SJSA1 (cell line): ENCODE measurements at regions not wholly inside any gene's neighbourhood (a gene's known extent, or its start where the extent isn't known, plus 50 kb on each side); places are given as distances from the start of the nearest gene placed in this dataset.

Experiments used
- DNase-seq, 2 experiments: peaks; one replicate each; pipeline ENCODE4 v3.0.0-alpha.2; 2015 to 2020; ENCODE audit warnings: low spot score in 2 of 2, low read depth in 1 of 2
- H3K27ac ChIP-seq: fragments of 250-450 bp; sonication (Bioruptor Pico); 2 replicates; pipeline ENCODE4 v1.5.1; 2020; ENCODE audit warnings: mild to moderate bottlenecking, moderate library complexity
- H3K27me3 ChIP-seq: fragments of 250-450 bp; sonication (Bioruptor Pico); replicated peaks from 2 replicates; pipeline ENCODE4 v1.5.1; 2020; ENCODE audit warnings: mild to moderate bottlenecking, moderate library complexity
- H3K36me3 ChIP-seq: fragments of 250-450 bp; sonication (Bioruptor Pico); 2 replicates; pipeline ENCODE4 v1.5.1; 2020; ENCODE audit warnings: mild to moderate bottlenecking
- H3K4me1 ChIP-seq: fragments of 250-450 bp; sonication (Bioruptor Pico); replicated peaks from 2 replicates; pipeline ENCODE4 v1.6.1; 2021; ENCODE audit warnings: mild to moderate bottlenecking
- H3K4me3 ChIP-seq: fragments of 250-450 bp; sonication (Bioruptor Pico); 2 replicates; pipeline ENCODE4 v1.5.1; 2020; ENCODE audit warnings: mild to moderate bottlenecking
- H3K9me3 ChIP-seq: fragments of 250-450 bp; sonication (Bioruptor Pico); replicated peaks from 2 replicates; pipeline ENCODE4 v1.5.1; 2020; ENCODE audit warnings: mild to moderate bottlenecking

DNA sequence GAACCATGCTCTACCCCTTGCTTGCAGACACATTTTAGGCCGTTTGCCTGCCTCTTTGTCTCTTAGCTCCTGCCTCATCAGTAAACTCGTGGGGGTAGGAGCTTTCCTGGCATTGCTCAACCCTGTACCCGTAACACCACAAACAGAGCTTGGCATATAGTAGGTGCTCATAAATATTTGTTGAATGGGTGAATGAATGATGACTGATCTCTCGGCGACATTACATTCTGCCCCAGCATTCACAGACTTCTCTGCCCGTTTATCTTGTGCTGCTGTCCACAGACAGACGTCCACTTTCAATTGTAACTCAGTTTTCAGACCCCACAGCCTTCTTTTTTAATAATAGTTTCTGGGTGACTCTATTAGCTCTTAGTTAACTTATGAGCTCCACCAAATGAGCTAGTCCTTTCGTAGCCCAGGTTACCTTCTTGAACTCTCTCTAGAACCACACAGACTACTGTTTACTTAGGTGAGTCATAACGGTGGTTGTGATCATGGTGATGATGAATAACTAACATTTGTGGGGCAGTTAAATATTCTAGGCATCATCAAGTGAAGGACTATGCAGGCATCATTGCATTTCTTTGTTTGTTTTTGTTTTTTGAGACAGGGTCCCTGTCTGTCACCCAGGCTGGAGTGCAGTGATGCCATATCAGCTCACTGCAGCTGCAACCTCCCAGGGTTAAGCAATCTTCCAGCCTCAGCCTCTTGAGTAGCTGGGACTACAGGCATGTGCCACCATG, 188.4 kb downstream of the ADAMTS15 start:
- H3K4me1 ChIP-seq, result peaks cover 28% of the 10 kb centered on the region
- no peaks in the 10 kb centered on the region for H3K9me3 ChIP-seq
- H3K36me3 ChIP-seq, result no peaks in the 10 kb centered on the region
- H3K4me3 ChIP-seq, result no peak overlapping the region
- H3K27me3 ChIP-seq, result no peaks in the 10 kb centered on the region
- DNase-seq, result peak; percentile 45 to 70
- H3K27ac ChIP-seq, result peak overlapping the region; percentile 23; the same call in 1 of the 2 replicates

DNA sequence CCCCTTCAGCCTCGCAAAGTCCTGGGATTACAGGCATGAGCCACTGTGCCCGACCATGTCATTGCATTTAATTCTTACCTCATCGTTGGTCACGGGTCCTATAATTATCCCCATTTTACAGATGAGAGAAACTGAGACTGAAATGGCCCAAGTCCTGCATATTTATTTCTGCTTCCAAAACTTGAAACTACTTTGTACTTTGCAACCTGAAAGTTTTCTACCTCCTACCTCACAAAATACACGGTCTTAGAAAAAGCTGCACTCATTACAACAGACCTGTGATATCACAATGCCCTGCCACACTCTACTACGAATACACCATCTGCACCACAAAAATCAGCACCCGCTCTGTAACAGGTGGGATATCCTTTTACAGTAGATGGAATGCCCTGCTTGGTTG, 189.1 kb downstream of the ADAMTS15 start:
- Histone ChIP-seq H3K4me3 (no peak overlapping the region), H3K27ac (no peak overlapping the region; the same call in 1 of the 2 replicates), H3K9me3 (no peaks in the 10 kb centered on the region), H3K4me1 (peaks cover 28% of the 10 kb centered on the region), H3K36me3 (no peaks in the 10 kb centered on the region), H3K27me3 (no peaks in the 10 kb centered on the region)
- DNase-seq, result no peak

DNA sequence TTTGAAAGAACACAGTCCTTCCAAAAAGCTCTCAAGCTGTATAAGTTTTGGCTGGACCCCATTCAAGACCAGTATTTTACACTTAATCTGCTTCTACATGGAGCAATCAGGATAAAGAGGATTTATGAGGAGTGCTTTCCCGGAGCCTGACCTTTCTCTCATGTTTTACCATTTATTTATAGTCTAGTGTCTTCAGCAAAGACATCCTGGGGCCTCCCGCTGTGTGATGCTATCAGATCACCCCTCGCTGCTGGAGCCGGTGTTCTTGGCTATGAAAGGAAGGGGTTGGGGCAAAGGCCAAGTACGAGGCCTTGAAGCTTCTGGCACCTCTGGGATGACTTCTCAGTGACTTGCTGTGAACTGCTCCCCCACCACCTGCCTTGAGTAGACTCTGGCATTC, 189.6 kb downstream of the ADAMTS15 start:
- no peak for DNase-seq

DNA sequence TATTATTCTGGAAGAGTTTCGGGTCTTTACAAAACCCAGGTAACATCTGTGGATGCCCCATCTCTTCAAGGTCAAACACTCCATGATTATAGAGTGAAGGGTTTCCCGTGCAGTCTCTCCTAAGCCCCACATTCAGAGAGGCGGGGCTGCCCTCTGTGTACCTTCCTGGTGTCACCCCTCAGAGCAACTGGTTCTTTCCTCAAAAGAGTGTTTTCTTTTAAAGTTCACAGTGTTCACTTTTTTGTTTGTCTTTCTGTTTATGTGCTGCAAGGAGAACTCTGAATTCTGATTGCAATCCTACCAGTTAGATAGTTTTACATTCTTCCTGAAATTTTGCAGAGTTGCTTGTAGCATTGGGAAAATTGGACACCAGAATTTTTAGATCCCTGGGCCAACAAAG, 190.2 kb downstream of the ADAMTS15 start:
- no peak overlapping the region for H3K27ac ChIP-seq
- no peaks in the 10 kb centered on the region for H3K36me3 ChIP-seq
- H3K4me1 ChIP-seq, result peaks cover 28% of the 10 kb centered on the region
- H3K9me3 ChIP-seq, result no peaks in the 10 kb centered on the region
- no peak for DNase-seq
- no peak overlapping the region for H3K4me3 ChIP-seq
- no peaks in the 10 kb centered on the region for H3K27me3 ChIP-seq

More for the DNA sequence above, 189.6 kb downstream of the ADAMTS15 start:
- Histone ChIP-seq H3K4me1 (peaks cover 28% of the 10 kb centered on the region), H3K27me3 (no peaks in the 10 kb centered on the region), H3K9me3 (no peaks in the 10 kb centered on the region), H3K36me3 (no peaks in the 10 kb centered on the region), H3K4me3 (no peak overlapping the region), H3K27ac (no peak overlapping the region)

DNA sequence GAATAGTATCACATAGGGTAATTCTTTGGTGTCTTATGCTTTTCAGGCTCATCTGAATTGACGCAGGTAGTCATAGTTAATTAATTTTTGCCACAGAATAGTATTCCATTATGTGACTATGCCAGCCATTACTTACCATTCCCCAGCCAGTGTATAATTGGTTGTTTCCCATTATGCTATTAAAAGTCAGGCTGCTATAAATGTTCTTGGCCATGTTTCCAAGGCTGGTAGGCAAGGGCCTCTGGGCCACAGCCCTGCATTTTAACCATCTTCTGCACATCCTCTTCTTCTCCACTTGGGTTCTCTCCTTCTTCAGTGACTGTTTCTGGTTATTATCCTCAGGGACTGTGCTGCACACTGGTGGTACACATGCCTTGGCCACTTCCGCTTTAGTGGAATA, 190.9 kb downstream of the ADAMTS15 start:
- Histone ChIP-seq H3K4me3 (no peak overlapping the region), H3K9me3 (no peaks in the 10 kb centered on the region), H3K36me3 (no peaks in the 10 kb centered on the region), H3K4me1 (peaks cover 28% of the 10 kb centered on the region), H3K27ac (no peak overlapping the region), H3K27me3 (no peaks in the 10 kb centered on the region)
- no peak for DNase-seq

DNA sequence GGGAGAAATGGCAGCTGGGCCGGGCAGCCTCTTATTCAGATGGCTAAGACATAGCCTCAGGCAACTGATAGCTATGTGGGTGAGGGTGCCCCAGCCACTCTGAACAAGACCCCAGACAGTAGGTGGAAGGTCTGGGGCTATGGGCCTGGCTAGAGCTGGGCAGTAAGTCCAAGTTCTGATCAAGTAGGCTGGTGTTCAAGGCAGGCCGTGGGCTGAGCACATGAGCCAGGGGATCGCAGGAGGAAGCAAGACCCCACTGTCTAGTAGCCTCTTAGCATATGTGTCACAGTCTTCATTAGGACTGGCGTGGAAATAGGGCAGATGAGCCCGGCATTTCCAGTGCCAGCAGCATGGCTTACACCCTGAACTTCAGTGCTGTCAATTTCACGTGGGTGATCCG, 192.1 kb downstream of the ADAMTS15 start:
- no peak overlapping the region for H3K4me3 ChIP-seq
- H3K27me3 ChIP-seq, result no peaks in the 10 kb centered on the region
- DNase-seq, result no peak
- no peaks in the 10 kb centered on the region for H3K9me3 ChIP-seq
- H3K27ac ChIP-seq, result no peak overlapping the region
- H3K36me3 ChIP-seq, result no peaks in the 10 kb centered on the region
- peaks cover 17% of the 10 kb centered on the region for H3K4me1 ChIP-seq

DNA sequence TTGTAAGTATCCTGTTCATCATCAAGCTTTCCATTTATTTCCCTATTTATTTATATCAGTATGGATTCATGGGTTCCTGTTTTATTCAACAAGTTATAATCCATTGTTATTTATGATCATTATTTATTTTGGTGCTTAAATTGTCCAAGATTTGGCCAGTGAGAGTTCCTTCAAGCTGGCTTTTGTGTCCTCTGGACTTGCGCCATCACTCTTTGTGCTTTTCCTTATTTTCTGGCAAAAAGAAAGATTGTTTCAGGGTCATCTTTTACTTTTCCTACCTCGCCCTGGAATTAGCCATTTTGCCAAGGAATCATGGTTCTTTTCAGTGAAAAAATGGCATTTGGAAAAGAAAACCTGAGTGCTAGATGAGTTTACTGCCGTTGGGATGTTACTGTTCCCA, 193.4 kb downstream of the ADAMTS15 start:
- Histone ChIP-seq H3K27me3 (no peaks in the 10 kb centered on the region), H3K27ac (no peak overlapping the region), H3K4me3 (no peak overlapping the region), H3K36me3 (no peaks in the 10 kb centered on the region), H3K9me3 (no peaks in the 10 kb centered on the region), H3K4me1 (peaks cover 9% of the 10 kb centered on the region)
- no peak for DNase-seq

DNA sequence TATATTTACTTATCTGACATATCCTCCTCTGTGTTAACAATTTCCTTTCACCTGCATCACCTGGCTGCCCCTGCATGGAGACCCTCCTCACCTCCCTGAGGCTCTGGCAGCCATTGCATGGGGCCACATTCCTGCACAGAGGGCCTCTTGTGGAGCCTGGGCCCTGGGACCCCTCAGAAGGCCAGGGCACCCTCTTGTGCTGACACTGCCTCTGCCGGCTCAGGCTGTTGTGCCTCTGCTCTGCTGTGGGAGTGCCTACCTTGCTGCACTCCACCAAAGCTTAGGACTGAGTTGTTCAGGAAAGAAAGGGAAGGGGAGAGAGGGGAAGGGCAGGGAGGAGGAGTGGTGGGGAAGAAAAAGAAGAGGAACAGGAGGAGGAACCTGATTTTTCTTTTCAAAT, 194.5 kb downstream of the ADAMTS15 start:
- no peaks in the 10 kb centered on the region for H3K4me1 ChIP-seq
- no peaks in the 10 kb centered on the region for H3K27me3 ChIP-seq

DNA sequence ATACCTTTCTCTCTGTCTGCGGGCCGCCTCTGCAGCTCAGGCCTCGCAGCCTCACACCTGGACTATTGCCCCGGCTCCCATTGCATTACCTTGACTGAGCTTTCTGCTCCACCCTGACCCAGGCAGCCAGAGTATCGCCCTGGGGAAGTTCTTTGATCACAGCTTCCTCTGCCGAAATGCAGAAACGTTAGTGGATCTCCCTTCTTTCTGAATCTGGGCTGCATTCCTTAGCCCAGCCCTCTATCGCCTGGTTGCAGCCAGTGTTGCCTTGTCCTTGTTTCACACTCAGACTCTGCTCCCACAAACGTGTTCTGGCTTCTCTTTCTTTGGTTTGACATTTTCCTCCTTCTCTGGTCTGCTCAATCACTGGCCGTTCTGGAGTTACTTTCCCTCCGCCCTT, 195.7 kb downstream of the ADAMTS15 start:
- no peak overlapping the region for H3K4me3 ChIP-seq
- no peak overlapping the region for H3K27ac ChIP-seq
- no peaks in the 10 kb centered on the region for H3K4me1 ChIP-seq
- no peaks in the 10 kb centered on the region for H3K27me3 ChIP-seq
- no peaks in the 10 kb centered on the region for H3K9me3 ChIP-seq
- no peaks in the 10 kb centered on the region for H3K36me3 ChIP-seq
- DNase-seq, result no peak

More for the DNA sequence above, 194.5 kb downstream of the ADAMTS15 start:
- no peaks in the 10 kb centered on the region for H3K36me3 ChIP-seq
- no peaks in the 10 kb centered on the region for H3K9me3 ChIP-seq
- DNase-seq, result no peak
- no peak overlapping the region for H3K27ac ChIP-seq
- H3K4me3 ChIP-seq, result no peak overlapping the region

DNA sequence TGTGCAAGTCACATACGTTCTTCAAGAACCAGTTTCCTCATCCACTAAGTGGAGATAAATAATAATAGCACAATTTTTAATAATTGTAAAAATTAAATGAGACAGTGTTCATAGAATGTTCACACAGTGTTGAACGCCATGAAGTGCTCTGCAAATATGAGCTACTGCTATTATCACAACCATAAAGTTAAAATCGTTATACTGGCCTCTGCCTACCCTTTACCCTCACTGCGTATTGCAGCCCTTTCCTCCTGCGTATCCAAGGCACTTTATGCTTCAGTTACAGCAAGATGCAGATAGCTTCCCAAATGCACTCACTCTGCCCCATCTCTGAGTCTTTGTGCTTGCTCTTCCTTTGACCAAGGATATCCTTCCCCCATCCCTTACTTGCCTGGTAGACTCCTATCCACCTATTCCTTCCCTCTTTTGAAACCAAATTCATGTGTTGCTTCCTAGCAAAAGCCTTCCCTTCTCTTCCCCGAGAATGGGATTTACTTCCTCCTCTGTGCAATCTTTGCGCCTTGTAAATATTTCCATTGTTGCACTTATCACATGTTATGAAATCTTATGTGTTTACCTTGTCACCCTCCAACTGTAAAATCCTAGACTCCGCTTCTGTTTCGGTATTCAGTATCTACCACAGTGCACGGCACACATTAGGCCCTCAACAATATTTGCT, 196.9 kb downstream of the ADAMTS15 start:
- H3K27ac ChIP-seq, result no peak overlapping the region
- H3K27me3 ChIP-seq, result no peaks in the 10 kb centered on the region
- no peaks in the 10 kb centered on the region for H3K36me3 ChIP-seq
- no peak overlapping the region for H3K4me3 ChIP-seq
- no peak for DNase-seq
- no peaks in the 10 kb centered on the region for H3K4me1 ChIP-seq
- no peaks in the 10 kb centered on the region for H3K9me3 ChIP-seq

DNA sequence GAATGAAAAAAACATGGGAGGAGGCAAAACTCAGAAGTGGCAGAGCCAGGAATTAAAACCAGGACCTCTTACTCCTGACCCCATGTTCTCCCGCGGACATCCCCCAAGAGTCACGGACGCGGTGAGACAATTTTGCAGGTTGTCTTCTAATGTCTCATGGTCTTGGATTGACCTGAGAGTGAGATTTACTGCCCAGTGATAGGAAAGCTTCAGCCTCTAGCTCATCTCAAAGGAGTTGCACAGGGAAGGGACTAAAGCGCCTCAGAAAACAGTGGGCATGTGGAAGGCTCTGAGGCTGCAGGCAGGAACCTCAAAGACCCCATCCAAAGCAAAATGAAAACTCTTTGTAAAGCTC, 197.4 kb downstream of the ADAMTS15 start:
- no peaks in the 10 kb centered on the region for H3K27me3 ChIP-seq

DNA sequence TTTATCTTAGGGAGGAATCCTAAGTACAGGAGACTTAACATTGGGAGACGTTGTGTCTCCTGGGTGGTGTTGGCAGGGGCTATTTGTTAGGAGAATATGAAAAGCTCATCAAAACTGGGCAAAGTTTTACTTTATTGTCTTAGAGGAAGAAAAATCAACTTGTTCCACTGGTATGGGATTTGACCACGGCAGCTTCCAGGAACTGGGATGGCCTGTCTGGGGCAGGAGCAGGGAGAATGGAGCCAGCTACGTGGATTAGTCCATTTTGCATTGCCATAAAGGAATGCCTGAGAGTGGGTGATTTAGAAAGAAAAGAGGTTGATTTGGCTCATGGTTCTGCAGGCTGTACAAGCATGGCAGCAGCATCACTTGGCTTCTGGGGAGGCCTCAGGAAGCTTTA, 198.4 kb downstream of the ADAMTS15 start:
- Histone ChIP-seq H3K9me3 (no peaks in the 10 kb centered on the region), H3K4me3 (no peak overlapping the region), H3K36me3 (no peaks in the 10 kb centered on the region), H3K27ac (no peak overlapping the region), H3K4me1 (no peaks in the 10 kb centered on the region), H3K27me3 (no peaks in the 10 kb centered on the region)
- DNase-seq, result no peak

More for the DNA sequence above, 197.4 kb downstream of the ADAMTS15 start:
- DNase-seq, result no peak
- Histone ChIP-seq H3K9me3 (no peaks in the 10 kb centered on the region), H3K36me3 (no peaks in the 10 kb centered on the region), H3K4me1 (no peaks in the 10 kb centered on the region), H3K27ac (no peak overlapping the region), H3K4me3 (no peak overlapping the region)

DNA sequence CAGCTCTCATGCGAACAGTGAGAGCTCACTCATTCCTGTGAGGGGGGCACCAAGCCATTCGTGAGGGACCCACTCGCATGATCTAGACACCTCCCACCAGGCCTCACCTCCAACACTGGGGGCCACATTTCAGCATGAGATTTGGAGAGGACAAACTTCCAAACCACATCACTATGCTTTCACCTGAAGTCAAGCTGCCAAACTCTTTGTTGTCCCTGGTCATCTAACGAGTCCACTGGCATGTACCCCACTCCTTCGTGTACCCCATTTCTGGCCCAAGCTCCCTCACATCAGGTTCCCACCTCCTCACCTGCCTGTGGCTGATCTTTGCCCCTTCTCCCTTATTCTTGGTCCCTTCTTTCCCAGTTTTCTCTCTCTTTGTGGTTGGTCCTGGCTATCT, 198.9 kb downstream of the ADAMTS15 start:
- no peak overlapping the region for H3K27ac ChIP-seq
- H3K4me3 ChIP-seq, result no peak overlapping the region
- H3K27me3 ChIP-seq, result no peaks in the 10 kb centered on the region
- no peaks in the 10 kb centered on the region for H3K4me1 ChIP-seq
- H3K36me3 ChIP-seq, result no peaks in the 10 kb centered on the region
- no peaks in the 10 kb centered on the region for H3K9me3 ChIP-seq
- no peak for DNase-seq

DNA sequence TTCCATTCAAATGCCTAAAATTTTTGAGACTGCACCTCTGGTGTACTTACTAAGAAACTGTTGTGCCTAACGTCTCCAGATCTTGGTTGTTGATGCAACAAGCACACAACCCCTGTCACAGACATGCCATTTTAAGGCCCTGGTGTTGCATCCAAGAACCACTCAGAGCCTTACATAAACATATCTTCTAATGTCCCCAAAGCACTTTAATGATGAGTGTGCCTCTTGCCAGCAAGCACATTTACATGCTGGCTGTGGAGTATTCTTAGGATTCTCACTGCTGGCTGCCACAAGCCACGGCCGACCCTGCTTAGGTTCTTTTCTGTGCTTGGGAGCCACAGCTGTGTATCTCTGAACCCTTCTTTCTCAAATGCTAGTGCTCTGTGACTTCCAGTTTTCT, 201.4 kb downstream of the ADAMTS15 start:
- Histone ChIP-seq H3K36me3 (no peaks in the 10 kb centered on the region), H3K4me1 (no peaks in the 10 kb centered on the region), H3K9me3 (no peaks in the 10 kb centered on the region), H3K27me3 (no peaks in the 10 kb centered on the region), H3K4me3 (no peak overlapping the region), H3K27ac (no peak overlapping the region)
- DNase-seq, result no peak
